ENCODE measurements at regions not wholly inside any gene's neighbourhood (a gene's known extent, or its start where the extent isn't known, plus 50 kb on each side); places are given as distances from the start of the nearest gene placed in this dataset.

GRCh38 chr13:50158385-50159165, 143.3 kb downstream of the KCNRG start:
- DNase-seq (no peak), ATAC-seq (ENCODE audit: insufficient read depth, low read depth) (no peak)
- H3K4me3 ChIP-seq (ENCODE audit: low read depth in 1 of 2, low read length in 2 of 2), result no peak overlapping the region
- no peaks in the 10 kb centered on the region for H3K79me2 ChIP-seq (ENCODE audit: insufficient read depth, low read length)
- no peaks in the 10 kb centered on the region for H4K20me1 ChIP-seq (ENCODE audit: insufficient read depth, low read length)
- H3K4me1 ChIP-seq (ENCODE audit: insufficient read depth, low read length), result peaks cover 26% of the 10 kb centered on the region
- no peak for TF ChIP-seq EZH2 (IDR thresholded peaks at IDR 0.05; ENCODE audit: borderline replicate concordance, low read depth, low read length, severe bottlenecking)
- TF ChIP-seq CTCF (IDR thresholded peaks at IDR 0.05; ENCODE audit: borderline replicate concordance, extremely low read depth, low read length, poor library complexity, severe bottlenecking), result no peak
- no peak overlapping the region for H2AFZ ChIP-seq (ENCODE audit: low read depth, low read length)
- no peak overlapping the region for H3K4me2 ChIP-seq (ENCODE audit: insufficient read depth, low read length)
- no peaks in the 10 kb centered on the region for H3K9me3 ChIP-seq (ENCODE audit: insufficient read depth, low read length, severe bottlenecking)
- no peaks in the 10 kb centered on the region for H3K27me3 ChIP-seq (ENCODE audit: insufficient read depth, low read length, poor library complexity)
- H3K36me3 ChIP-seq (ENCODE audit: insufficient read depth, low read length), result no peaks in the 10 kb centered on the region
- no peak overlapping the region for H3K9ac ChIP-seq (ENCODE audit: low read depth, low read length)
- H3K27ac ChIP-seq (ENCODE audit: low read length), result no peak overlapping the region

- Histone ChIP-seq H3K9ac (ENCODE audit: low read depth, low read length) (no peak overlapping the region), H3K36me3 (ENCODE audit: insufficient read depth, low read length) (no peaks in the 10 kb centered on the region), H3K4me3 (ENCODE audit: low read depth in 1 of 2, low read length in 2 of 2) (no peak overlapping the region), H3K4me2 (ENCODE audit: insufficient read depth, low read length) (no peak overlapping the region), H3K4me1 (ENCODE audit: insufficient read depth, low read length) (peaks cover 16% of the 10 kb centered on the region), H3K79me2 (ENCODE audit: insufficient read depth, low read length) (no peaks in the 10 kb centered on the region), H3K9me3 (ENCODE audit: insufficient read depth, low read length, severe bottlenecking) (no peaks in the 10 kb centered on the region), H3K27ac (ENCODE audit: low read length) (no peak overlapping the region), H4K20me1 (ENCODE audit: insufficient read depth, low read length) (no peaks in the 10 kb centered on the region), H3K27me3 (ENCODE audit: insufficient read depth, low read length, poor library complexity) (no peaks in the 10 kb centered on the region), H2AFZ (ENCODE audit: low read depth, low read length) (no peak overlapping the region)
- no peak for DNase-seq
- TF ChIP-seq CTCF (IDR thresholded peaks at IDR 0.05; ENCODE audit: borderline replicate concordance, extremely low read depth, low read length, poor library complexity, severe bottlenecking), result no peak
- TF ChIP-seq EZH2 (IDR thresholded peaks at IDR 0.05; ENCODE audit: borderline replicate concordance, low read depth, low read length, severe bottlenecking), result no peak
- no peak for ATAC-seq (ENCODE audit: insufficient read depth, low read depth)
Observed at GRCh38 chr13:50159607-50160006, 144.4 kb downstream of the KCNRG start.

- H3K4me2 ChIP-seq (ENCODE audit: insufficient read depth, low read length), result no peak overlapping the region
- H3K79me2 ChIP-seq (ENCODE audit: insufficient read depth, low read length), result no peaks in the 10 kb centered on the region
- H3K4me1 ChIP-seq (ENCODE audit: insufficient read depth, low read length), result peaks cover 4% of the 10 kb centered on the region
- no peak overlapping the region for H3K9ac ChIP-seq (ENCODE audit: low read depth, low read length)
- TF ChIP-seq EZH2 (IDR thresholded peaks at IDR 0.05; ENCODE audit: borderline replicate concordance, low read depth, low read length, severe bottlenecking) (no peak), CTCF (IDR thresholded peaks at IDR 0.05; ENCODE audit: borderline replicate concordance, extremely low read depth, low read length, poor library complexity, severe bottlenecking) (no peak)
- DNase-seq (no peak), ATAC-seq (ENCODE audit: insufficient read depth, low read depth) (no peak)
- no peak overlapping the region for H3K27ac ChIP-seq (ENCODE audit: low read length)
- no peak overlapping the region for H2AFZ ChIP-seq (ENCODE audit: low read depth, low read length)
- no peaks in the 10 kb centered on the region for H4K20me1 ChIP-seq (ENCODE audit: insufficient read depth, low read length)
- H3K9me3 ChIP-seq (ENCODE audit: insufficient read depth, low read length, severe bottlenecking), result no peaks in the 10 kb centered on the region
- H3K27me3 ChIP-seq (ENCODE audit: insufficient read depth, low read length, poor library complexity), result no peaks in the 10 kb centered on the region
- H3K36me3 ChIP-seq (ENCODE audit: insufficient read depth, low read length), result no peaks in the 10 kb centered on the region
- H3K4me3 ChIP-seq (ENCODE audit: low read depth in 1 of 2, low read length in 2 of 2), result no peak overlapping the region
Observed at GRCh38 chr13:50161052-50161451, 145.8 kb downstream of the KCNRG start.
